Naive B cell (primary cell): ENCODE measurements at regions not wholly inside any gene's neighbourhood (a gene's known extent, or its start where the extent isn't known, plus 50 kb on each side); places are given as distances from the start of the nearest gene placed in this dataset.

Experiments used
- ATAC-seq, 2 donors: fragments of 150-1000 bp; cut with Tn5 transposase; 2 replicates each; pipeline ENCODE4 v1.10.0; 2021; ENCODE audit warnings: low read depth in 2 of 2, mild to moderate bottlenecking in 2 of 2, moderate library complexity in 2 of 2
- DNase-seq: peaks from one replicate; pipeline ENCODE4 v3.0.0; 2022
- H3K27ac Mint-ChIP-seq, 6 donors: one replicate each; pipeline ENCODE4 v1.8.0; 2020 to 2022; ENCODE audit warnings: mild to moderate bottlenecking in 6 of 6, mixed read lengths in 6 of 6, moderate library complexity in 5 of 6, inconsistent platforms in 2 of 6
- H3K27me3 Mint-ChIP-seq, 3 donors: one replicate each; pipeline ENCODE4 v1.8.0; 2021 to 2022; ENCODE audit warnings: mixed read lengths in 3 of 3, mild to moderate bottlenecking in 1 of 3
- H3K36me3 Mint-ChIP-seq, 2 donors: one replicate each; pipeline ENCODE4 v1.8.0; 2020 to 2022; ENCODE audit warnings: mixed read lengths in 2 of 2, inconsistent platforms in 1 of 2, mild to moderate bottlenecking in 1 of 2
- H3K4me1 Mint-ChIP-seq, 3 donors: one replicate each; pipeline ENCODE4 v1.8.0; 2020 to 2022; ENCODE audit warnings: mixed read lengths in 3 of 3, inconsistent platforms in 1 of 3, mild to moderate bottlenecking in 1 of 3, moderate library complexity in 1 of 3
- H3K4me3 Mint-ChIP-seq, 8 donors: one replicate each; pipeline ENCODE4 v1.8.0; 2020 to 2022; ENCODE audit warnings: mild to moderate bottlenecking in 8 of 8, mixed read lengths in 8 of 8, moderate library complexity in 8 of 8, inconsistent platforms in 2 of 8
- H3K9me3 Mint-ChIP-seq, 7 donors: one replicate each; pipeline ENCODE4 v1.8.0; 2020 to 2022; ENCODE audit warnings: mixed read lengths in 7 of 7, mild to moderate bottlenecking in 5 of 7, inconsistent platforms in 2 of 7, moderate library complexity in 1 of 7

DNA sequence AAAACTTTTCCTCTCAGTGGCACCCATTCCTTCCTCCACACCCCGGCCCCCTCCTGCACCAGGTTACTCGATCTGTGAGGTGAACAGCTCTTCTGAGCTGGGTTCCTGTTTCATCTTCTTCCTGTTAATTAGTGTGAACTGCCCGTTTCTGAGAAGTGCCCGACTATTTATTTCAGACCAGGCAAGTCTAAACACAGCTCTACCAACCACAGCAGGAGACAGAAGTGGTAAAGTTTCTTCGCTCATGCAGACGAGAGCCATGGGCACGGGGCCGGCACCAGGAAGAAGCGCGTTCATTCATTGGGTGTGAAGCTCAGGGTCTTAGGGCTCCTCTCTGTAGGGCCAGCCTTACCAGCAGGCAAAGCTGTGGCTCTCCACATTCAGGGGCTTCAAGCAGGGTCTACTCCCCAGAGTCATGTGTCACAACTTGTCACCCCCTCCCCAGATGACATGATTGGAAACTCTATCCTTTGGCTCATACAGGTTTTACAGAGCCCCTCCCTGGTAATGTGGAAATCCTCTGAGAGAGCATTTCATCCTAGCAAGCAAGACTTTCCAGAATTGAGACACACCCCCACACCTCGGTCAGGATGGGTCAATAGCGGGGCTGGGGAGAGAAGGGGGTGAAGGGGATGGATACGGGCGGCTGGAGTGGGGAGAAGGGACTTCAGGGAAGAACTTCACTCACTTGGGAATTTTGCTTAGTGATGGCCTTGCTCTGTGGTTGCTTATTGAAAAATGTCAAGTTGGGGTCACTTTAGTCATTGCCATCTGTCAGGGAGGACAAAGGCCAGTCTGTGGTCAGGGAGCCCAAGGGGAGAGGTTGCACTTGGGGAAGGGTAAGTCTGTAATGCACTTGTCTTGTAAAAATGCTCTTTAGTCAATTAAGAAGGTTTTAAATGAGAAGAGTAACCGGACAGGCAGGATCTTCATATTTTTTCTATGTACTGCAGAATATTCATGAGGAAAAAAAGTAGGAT lies 121.6 kb upstream of the TRIM2 start:
- peak; percentile 66 for ATAC-seq
- Mint-ChIP-seq H3K27ac (peak overlapping the region in 4 of 6 donors; percentile 19 to 92 (median 56)), H3K4me1 (peaks cover 20 to 39% (median 36%) of the 10 kb centered on the region in 3 donors), H3K9me3 (no peaks in the 10 kb centered on the region), H3K27me3 (peaks cover 5 to 13% (median 10%) of the 10 kb centered on the region in 3 donors), H3K36me3 (no peaks in the 10 kb centered on the region), H3K4me3 (peak overlapping the region in 7 of 8 donors; percentile 58 to 82 (median 72))
- peak; percentile 25 for DNase-seq

DNA sequence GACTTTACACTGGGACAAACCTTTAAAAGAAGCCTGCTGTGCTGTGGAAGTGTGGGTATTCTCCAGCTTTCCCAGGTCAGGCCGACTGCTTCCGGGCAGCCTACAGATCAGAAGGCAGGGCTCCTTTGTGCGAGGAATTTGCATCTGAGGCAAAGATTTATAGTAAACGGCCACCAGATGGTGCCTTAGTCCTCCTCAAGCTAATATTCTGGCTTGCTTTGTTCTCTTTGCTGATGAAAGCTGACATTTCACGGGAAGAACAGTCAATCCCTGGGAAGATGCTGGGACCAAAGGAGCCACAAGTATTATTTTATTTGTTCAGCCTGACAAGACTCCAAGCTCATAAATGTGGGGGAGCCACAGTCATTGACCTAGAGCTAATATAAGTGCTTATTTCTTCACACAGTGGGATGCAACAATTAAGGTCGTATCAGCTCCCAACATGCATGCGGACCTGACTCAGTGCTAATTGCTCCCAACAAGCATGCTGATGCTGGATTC lies 120.7 kb upstream of the TRIM2 start:
- DNase-seq (peak; percentile 54), ATAC-seq (peak; percentile 54 to 58)
- Mint-ChIP-seq H3K27me3 (peaks cover 5 to 13% (median 10%) of the 10 kb centered on the region in 3 donors), H3K9me3 (no peaks in the 10 kb centered on the region), H3K4me3 (peak overlapping the region in 7 of 8 donors; percentile 5 to 81 (median 71)), H3K4me1 (peaks cover 20 to 39% (median 36%) of the 10 kb centered on the region in 3 donors), H3K36me3 (no peaks in the 10 kb centered on the region), H3K27ac (peak overlapping the region in 2 of 6 donors; percentile 76 to 84)

DNA sequence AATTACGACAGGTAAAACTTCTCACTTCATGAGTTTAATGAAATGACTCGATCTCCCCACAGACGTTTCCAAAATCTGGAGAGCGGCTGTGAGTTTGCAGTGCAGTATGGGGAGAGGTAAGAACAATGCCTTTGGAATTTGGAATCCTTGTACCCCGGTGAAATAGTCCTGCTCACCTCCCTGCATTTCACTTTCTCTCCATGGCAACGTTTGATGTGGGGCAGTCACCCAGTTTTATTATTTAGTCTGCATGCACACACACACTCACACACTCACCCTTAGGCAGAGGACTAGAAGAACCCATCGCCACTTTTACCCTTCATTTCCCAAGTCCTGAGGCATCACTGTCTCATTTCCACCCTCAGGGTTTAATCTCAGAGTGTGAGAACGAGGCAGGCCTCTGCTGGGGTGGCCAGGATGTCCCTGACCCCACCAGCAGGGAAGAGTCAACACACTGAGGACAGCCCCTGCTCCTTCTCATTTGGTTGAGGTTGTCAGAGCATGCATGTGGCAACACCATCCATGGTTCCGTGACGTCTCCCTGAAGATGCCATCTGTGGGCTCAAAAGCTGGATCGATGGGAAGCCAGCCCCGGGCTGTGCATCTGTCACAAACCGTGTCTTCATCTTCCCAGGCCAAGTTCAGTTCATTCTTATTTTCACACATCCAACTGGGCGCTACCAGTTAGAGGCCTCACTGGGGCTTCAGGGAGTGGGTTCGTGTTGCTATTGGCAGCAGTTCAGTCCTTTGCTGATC lies 119.8 kb upstream of the TRIM2 start:
- H3K36me3 Mint-ChIP-seq, result no peaks in the 10 kb centered on the region
- H3K27me3 Mint-ChIP-seq, result peaks cover 5 to 13% (median 10%) of the 10 kb centered on the region in 3 donors
- no peak for ATAC-seq
- peaks cover 20 to 39% (median 36%) of the 10 kb centered on the region in 3 donors for H3K4me1 Mint-ChIP-seq
- no peak overlapping the region for H3K27ac Mint-ChIP-seq
- H3K4me3 Mint-ChIP-seq, result no peak overlapping the region
- DNase-seq, result no peak
- H3K9me3 Mint-ChIP-seq, result no peaks in the 10 kb centered on the region

DNA sequence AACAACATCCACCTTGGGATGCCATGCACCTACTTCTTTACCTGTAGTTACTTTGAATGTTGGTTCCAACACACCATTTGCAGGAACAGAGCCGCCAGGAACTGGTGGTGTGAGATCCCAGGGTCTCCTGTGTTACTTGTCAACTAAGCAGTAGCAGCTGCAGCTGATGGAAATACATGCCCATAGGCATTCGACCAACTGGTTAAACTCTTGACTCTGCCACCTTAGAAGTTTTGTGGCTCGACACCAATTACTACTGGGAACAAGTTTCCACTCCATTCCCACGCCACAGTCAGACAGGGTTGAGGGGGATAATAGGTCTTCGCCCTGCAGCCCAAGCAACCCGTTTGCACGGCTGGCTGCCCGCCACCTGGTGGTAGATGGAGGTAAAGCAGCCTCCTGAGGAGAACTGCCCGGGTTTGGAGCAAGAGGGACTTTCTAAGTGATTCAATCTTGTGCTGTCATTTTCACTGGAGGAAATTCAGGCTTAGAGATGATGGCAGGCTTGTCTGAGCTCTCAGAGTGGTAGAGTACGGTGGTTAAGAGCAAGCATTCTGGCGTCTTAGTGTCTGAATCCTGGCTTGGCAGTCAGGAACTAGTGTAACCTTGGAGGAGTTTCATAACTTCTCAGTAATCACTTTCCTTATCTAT lies 119.1 kb upstream of the TRIM2 start:
- H3K4me1 Mint-ChIP-seq, result peaks cover 20 to 39% (median 37%) of the 10 kb centered on the region in 3 donors
- no peaks in the 10 kb centered on the region for H3K36me3 Mint-ChIP-seq
- peak; percentile 56 to 71 for ATAC-seq
- no peaks in the 10 kb centered on the region for H3K9me3 Mint-ChIP-seq
- peak overlapping the region in 2 of 6 donors; percentile 5 to 7 for H3K27ac Mint-ChIP-seq
- DNase-seq, result peak; percentile 67
- peaks cover 5 to 13% (median 10%) of the 10 kb centered on the region in 3 donors for H3K27me3 Mint-ChIP-seq
- H3K4me3 Mint-ChIP-seq, result no peak overlapping the region

DNA sequence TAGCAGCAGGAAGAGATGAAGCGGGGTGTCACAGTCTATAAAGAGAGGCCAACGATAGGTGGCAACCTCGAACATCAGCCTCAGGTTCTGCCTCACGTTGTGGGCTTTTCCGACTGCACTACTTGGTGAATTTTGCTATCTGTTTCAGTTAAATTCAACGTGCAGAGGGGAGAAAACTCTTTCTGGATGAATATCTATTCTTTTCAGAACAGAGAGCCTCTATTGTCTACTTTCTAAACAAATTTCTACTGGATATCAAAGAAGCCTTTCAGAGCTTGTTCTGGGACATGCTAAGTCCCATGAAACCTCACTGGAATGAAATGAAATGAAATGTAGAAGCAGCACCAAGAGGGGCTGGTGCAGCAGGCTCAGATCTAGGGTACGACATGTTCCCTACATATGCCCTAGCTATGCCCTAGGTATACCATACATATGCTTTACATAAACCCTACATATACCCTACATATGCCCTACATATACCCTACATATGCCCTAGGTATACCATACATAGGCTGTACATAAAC lies 116.5 kb upstream of the TRIM2 start:
- Mint-ChIP-seq H3K4me1 (peaks cover 8 to 32% (median 25%) of the 10 kb centered on the region in 3 donors), H3K27me3 (peaks cover 5 to 13% (median 10%) of the 10 kb centered on the region in 3 donors), H3K9me3 (no peaks in the 10 kb centered on the region), H3K27ac (no peak overlapping the region), H3K4me3 (no peak overlapping the region), H3K36me3 (no peaks in the 10 kb centered on the region)
- no peak for DNase-seq
- no peak for ATAC-seq

DNA sequence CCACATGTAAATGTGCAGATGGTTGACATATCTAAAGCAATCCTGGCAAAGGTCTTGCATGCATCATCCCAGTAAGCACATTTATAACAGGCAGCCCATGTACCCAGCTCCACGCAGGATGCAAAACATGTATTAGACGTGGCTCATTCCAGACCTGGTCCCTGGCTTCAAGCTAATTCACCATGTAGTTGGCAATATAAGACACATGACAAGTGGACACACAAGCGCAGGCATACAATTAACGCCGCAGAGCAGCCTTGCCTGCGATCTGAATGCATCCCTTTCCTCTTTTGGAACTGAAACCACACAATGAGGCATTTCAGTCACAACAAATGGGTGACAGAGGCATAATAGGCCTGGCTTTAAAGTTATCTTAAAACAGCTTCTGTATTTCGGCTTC lies 114.5 kb upstream of the TRIM2 start:
- DNase-seq, result no peak
- Mint-ChIP-seq H3K9me3 (no peaks in the 10 kb centered on the region), H3K4me3 (no peak overlapping the region), H3K36me3 (no peaks in the 10 kb centered on the region), H3K27me3 (peaks cover 5 to 13% (median 10%) of the 10 kb centered on the region in 3 donors), H3K4me1 (peaks cover 5 to 22% (median 9%) of the 10 kb centered on the region in 3 donors), H3K27ac (no peak overlapping the region)
- ATAC-seq, result no peak

DNA sequence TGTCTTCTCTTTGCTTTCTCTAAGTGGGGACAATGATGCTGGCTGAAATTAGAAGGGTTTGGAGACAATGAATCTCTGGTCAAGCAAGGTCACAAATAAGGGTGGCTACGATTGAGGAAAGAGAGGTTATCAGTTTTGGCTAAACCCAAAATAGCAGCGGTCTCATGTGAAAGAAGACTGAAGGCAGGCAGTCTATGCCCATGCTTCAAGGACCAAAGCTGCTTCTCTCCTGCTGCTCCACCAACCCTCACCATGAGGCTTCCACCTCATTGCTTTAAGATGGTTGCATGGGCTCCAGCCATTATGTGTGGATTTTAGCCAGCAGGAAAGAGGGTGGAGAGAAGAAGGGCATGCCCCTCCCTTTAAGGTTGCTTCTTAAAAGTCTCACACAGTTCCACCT lies 114.1 kb upstream of the TRIM2 start:
- Mint-ChIP-seq H3K4me1 (peaks cover 3 to 19% (median 6%) of the 10 kb centered on the region in 3 donors), H3K36me3 (no peaks in the 10 kb centered on the region), H3K27me3 (peaks cover 3 to 13% (median 8%) of the 10 kb centered on the region in 3 donors), H3K4me3 (no peak overlapping the region), H3K9me3 (no peaks in the 10 kb centered on the region), H3K27ac (peak overlapping the region in 1 of 6 donors; percentile 60)
- no peak for ATAC-seq
- DNase-seq, result no peak

DNA sequence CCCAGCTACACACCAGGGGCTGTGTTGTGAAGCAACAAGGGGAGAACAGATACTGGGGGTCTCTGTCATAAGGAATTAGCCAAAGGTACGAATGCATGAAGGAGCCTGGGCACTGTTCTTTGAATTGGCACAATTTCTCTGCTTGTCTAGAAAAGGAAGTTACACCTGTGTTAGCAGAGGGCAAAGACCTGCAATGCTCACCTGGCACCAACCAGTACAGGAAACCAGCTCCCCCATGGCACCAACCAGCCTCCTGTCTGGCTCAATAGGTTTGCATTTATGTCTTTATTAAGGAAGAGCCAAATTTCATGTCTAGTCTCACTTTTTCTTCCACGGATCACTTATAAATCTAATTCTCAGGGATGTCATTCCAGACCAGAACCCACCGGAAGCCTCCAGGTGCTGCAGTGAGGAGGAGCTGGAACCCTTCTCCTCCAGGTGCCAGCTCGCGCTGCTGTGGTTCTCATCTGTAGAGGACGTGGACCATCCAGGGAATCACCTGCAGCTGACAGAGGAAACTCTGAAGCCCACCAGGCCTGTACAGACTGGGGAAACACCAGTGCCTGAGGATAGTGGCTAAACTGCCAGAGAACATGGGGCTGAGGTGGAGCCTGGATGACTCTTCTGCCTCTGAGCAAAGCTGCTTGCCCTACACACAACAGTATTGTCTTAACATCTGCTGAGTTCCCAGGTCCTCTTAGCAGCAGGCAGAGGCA lies 113.4 kb upstream of the TRIM2 start:
- ATAC-seq, result no peak
- peaks cover 0 to 12% (median 0%) of the 10 kb centered on the region in 3 donors for H3K4me1 Mint-ChIP-seq

DNA sequence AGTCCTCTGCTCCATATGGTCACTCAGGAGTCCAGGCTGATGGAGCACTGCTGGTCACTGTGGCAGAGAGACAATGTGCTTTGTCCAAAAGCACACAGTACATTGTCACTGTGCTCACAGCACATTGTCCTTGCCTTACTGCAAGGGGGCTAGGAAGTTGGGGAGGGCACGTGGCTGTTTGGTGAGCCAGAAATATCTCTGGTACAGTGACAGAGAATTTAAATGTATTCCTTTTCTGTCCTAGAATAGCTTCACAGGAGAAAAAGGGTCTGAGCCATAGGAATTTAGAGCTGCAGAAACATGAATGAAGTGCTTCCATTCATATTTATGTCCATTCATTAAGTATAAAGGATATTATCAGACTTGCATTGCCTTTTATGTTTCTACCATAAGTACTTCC lies 110.8 kb upstream of the TRIM2 start:
- H3K27ac Mint-ChIP-seq, result no peak overlapping the region

More for the DNA sequence above, 113.4 kb upstream of the TRIM2 start:
- H3K36me3 Mint-ChIP-seq, result no peaks in the 10 kb centered on the region
- peaks cover 0 to 8% (median 1%) of the 10 kb centered on the region in 3 donors for H3K27me3 Mint-ChIP-seq
- no peaks in the 10 kb centered on the region for H3K9me3 Mint-ChIP-seq
- H3K4me3 Mint-ChIP-seq, result no peak overlapping the region
- DNase-seq, result no peak
- H3K27ac Mint-ChIP-seq, result no peak overlapping the region

DNA sequence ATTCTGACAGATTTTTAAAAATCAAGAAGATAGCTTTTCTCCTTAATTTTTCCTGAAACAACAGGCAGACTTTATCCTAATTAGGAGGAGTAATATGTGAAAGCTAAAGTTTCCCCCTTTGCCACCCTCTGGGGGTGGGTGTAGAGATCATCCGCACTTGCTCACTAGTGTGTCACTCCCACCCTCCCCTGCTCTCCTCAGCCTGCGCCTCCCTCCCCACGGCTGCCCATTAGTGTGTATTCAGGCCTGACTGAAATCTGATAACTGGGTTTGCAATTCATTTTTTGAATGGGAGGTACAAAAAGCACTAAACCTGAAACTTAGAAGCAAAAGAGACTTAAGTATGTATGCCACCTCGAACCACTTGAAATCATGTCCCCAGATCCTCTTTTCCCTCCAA lies 110.4 kb upstream of the TRIM2 start:
- no peaks in the 10 kb centered on the region for H3K9me3 Mint-ChIP-seq
- H3K36me3 Mint-ChIP-seq, result no peaks in the 10 kb centered on the region
- DNase-seq (no peak), ATAC-seq (no peak)
- H3K4me1 Mint-ChIP-seq, result peaks cover 0 to 11% (median 0%) of the 10 kb centered on the region in 3 donors
- H3K4me3 Mint-ChIP-seq, result no peak overlapping the region
- no peaks in the 10 kb centered on the region for H3K27me3 Mint-ChIP-seq
- H3K27ac Mint-ChIP-seq, result no peak overlapping the region

More for the DNA sequence above, 110.8 kb upstream of the TRIM2 start:
- ATAC-seq (no peak), DNase-seq (no peak)
- Mint-ChIP-seq H3K36me3 (no peaks in the 10 kb centered on the region), H3K9me3 (no peaks in the 10 kb centered on the region), H3K27me3 (no peaks in the 10 kb centered on the region), H3K4me1 (peaks cover 0 to 11% (median 0%) of the 10 kb centered on the region in 3 donors), H3K4me3 (no peak overlapping the region)

DNA sequence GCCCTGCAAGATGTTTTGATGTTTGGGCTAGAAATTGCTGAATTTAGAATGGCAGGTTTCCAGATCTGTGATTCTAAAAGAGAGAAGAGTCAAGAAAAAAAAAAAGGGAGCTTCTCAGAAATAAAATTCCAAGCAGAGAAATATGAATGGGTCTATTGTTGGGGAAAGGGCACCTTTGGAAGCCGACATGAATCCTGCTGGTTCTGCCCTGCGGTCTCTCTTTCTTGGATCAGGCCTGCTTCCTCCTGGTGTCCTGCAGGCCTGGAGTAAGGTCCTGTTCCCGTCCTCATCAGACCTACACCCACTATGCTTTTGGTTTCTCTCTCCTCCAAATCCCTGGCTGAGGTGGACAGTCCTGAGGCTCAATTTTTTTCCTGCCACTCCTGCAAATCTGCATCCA lies 109.8 kb upstream of the TRIM2 start:
- ATAC-seq, result no peak
- DNase-seq, result no peak
- no peak overlapping the region for H3K27ac Mint-ChIP-seq
- no peaks in the 10 kb centered on the region for H3K9me3 Mint-ChIP-seq
- peaks cover 0 to 11% (median 0%) of the 10 kb centered on the region in 3 donors for H3K4me1 Mint-ChIP-seq
- no peak overlapping the region for H3K4me3 Mint-ChIP-seq
- no peaks in the 10 kb centered on the region for H3K27me3 Mint-ChIP-seq
- no peaks in the 10 kb centered on the region for H3K36me3 Mint-ChIP-seq

DNA sequence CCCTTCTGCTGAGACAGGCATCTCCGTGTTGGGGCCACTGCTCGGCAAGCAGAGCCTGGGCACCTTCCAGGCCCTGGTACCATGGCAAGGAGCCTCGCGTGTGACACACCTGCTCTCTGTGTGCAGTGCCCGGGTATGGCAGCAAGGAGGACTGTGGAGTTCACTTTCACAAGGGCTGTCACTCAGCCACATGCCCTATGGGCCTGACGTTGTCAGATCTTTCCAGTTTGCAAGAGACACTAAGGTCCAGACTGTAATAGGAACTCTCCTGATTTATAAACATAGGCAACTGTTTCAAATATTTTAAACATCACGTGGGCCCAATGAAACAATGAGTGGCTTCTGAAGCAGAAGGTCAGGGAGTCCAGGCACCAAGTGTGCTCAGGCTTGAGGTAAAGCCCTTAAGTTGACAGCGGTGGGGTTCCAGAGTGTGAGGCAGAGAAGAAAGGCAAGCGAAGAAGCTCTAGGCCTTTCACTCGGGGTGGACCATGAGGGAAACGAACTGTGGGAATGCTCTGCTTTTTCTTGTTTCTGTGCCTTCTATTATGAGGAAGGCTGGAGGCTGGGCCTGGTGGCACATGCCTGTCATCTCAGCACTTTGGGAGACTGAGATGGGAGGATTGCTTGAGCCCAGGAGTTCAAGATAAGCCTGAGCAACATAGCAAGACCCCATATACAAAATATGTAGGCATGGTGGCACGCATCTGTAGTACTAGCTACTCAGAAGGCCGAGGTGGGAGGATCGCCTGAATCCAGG lies 108.6 kb upstream of the TRIM2 start:
- peaks cover 0 to 4% (median 0%) of the 10 kb centered on the region in 3 donors for H3K4me1 Mint-ChIP-seq
- no peaks in the 10 kb centered on the region for H3K27me3 Mint-ChIP-seq
- H3K36me3 Mint-ChIP-seq, result no peaks in the 10 kb centered on the region
- DNase-seq (no peak), ATAC-seq (no peak)
- H3K9me3 Mint-ChIP-seq, result no peaks in the 10 kb centered on the region
- H3K27ac Mint-ChIP-seq, result peak overlapping the region in 2 of 6 donors; percentile 42 to 70
- H3K4me3 Mint-ChIP-seq, result no peak overlapping the region
